HG03571 (cell line): ENCODE measurements at regions not wholly inside any gene's neighbourhood (a gene's known extent, or its start where the extent isn't known, plus 50 kb on each side); places are given as distances from the start of the nearest gene placed in this dataset.
"Not testable (repeated sequence)": the region's sequence is repeated elsewhere in the genome, so short reads cannot be mapped to it uniquely, and the experiment has no call there.

Experiments used
- ATAC-seq: cut with Tn5 transposase; IDR thresholded peaks from one replicate; pipeline ENCODE4 v1.9.1; 2021; ENCODE audit not compliant: unreplicated experiment

DNA sequence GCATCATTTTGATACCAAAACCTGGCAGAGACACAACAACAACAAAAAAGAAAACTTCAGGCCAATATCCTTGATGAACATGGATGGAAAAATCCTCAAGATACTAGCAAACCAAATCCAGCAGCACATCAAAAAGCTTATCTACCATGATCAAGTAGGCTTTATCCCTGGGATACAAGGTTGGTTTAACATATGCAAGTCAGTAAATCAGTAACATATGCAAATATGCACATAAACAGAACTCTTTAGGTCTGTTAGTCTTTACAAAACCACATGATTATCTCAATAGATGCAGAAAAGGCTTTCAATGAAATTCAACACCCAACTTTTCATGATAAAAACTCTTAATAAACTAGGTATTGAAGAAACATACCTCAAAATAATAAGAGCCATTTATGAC is 587.5 kb upstream of the CELF4 start:
- ATAC-seq, result not testable (repeated sequence)

DNA sequence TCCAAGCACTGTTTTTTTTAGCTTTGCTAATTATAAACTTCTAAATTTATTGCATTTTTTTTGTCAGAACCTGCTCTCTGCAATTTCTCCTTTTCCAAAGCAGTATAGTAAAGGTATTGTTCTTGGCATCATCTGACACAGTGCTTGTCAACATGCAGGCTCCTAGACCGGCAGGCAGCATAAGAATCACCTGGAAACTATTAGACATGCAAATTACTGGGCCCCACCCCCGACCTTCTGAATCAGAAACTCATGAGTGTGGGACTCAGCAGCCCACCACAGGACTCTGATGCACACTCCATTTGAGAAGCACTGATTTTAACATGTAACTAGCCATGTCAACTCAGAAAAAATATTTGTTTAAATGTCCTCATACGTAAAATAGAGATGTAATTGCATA is 551.1 kb upstream of the CELF4 start:
- no peak for ATAC-seq

DNA sequence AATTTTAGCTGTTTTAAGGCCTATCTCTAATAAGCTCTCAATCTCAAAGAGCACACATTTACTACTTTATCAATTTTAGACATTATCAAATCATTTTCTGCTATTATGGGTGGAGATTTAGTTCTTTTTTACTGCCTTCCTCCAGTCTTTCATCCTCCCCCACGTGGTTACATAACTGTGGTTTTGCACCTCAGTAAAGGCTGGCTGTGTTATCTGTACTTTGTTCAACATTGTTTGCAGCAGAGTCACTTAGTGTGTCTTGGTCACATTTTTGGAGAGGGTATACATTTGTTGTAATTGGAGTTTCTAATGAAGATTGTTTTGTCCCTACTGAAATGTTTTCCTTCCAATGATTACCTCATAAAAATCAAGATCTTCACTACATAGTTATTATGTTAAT is 549.6 kb upstream of the CELF4 start:
- no peak for ATAC-seq

DNA sequence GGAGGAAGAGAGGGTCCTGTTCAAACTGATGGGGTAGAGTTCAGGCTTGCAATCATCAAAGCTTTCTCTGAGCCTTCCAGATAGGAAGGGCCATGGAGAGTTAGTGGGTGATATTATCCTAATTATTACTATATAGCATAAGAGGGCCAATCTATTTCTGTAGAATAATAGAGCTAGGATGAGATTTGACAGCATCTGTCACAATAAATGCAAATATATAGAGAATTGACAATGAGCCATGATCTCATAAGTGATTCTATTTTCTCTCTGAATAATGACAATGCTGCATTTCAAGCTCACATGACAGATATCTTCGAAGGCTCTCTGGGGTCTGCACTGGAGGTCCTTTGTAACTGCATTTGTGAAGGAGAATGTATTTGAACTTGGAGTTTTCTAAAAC is 521.9 kb upstream of the CELF4 start:
- no peak for ATAC-seq

DNA sequence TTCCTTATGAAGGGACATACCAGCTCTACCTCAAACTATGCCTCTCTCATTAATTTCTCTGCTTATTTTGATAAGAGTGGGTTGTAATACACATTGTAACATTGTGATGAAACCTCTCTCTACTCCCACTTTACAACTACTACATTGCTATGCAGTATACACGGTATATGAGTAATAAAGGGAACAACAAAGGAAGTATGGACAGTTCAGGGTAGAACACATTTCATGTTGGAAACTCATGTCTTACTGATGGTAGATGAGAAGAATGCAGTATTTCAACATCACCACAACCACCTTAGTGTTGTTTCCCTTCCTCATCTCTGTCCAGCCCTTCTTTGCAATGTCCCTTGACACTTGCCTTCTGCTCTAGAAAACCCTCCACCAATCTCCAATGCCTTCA is 515.9 kb upstream of the CELF4 start:
- no peak for ATAC-seq

DNA sequence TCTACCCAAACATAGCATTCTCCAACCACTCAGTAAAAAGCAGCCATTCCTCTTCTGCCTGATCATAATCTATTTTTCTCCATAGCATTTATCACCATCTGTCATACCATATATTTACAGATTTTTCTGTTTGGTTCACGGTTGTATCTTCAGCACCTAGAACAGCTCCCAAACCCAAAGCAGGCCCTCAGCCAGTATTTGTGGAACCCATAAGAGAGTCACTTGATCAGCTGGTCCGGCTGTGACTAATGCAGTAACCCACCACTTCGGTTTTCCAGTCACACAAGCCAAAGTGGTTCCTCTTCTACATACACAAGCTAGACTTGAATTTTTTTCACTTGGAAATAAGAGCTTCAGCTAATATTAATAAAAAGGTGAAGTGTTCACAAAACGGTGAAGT is 511.6 kb upstream of the CELF4 start:
- ATAC-seq, result no peak

DNA sequence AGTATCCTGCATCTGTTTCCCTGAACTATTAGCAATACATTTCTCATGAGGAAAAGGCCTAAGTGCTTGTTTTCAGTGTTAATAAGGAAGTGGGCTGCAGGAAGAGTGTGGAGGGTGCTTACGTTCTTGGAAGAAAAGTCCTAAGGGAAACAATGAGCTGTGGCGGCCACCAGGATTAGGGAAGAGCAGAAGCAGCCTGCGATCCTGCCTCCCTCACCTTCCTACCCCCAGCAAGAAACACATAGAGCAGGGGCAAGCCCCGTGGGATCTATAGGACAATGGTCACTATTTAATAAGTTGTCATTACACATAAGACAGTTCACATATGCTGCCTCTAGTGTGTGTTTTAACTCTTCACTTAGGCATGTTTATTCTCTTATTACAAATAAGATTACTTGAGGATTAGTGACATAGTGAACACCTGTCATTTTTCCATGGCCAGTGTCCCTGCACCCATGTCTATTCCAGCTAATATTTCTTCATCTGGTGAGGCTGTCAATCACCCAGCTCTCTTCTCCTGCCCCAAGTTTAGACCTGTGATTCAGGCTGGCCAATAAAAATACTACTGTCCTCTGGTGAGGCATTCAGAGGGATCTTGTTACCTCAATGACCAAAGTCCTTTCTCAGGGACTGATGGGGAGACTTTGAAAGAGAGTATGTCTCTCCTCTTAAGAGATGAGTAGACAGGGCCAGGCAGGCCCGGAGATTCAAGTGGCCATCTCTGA is 510.9 kb upstream of the CELF4 start:
- no peak for ATAC-seq

DNA sequence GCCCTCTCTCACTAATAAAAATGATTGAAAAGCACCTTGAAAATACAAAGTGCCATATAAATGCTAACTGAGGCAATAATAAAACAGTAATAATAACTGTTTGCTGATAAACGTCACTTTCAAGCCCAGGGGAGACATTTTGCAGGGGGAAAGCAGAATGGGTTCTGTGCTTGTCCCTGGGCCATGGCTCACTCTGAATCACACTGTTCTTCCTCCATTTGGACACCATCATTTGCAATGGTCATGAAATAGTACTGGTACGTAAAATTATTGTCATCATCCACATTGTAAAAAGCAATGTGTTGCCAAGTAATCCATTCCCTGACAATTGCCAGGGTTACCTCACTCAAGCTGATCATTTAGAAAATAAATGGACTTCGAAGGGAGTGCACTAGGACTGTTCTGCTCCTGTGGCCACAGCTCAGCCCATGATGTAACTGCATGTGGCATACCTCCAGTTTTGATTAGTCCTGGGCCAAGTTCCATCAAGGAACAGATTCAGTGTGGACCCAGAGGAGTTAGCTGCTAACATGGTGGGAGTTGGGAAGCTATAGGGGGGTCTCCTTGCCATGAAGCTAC is 508.8 kb upstream of the CELF4 start:
- no peak for ATAC-seq

DNA sequence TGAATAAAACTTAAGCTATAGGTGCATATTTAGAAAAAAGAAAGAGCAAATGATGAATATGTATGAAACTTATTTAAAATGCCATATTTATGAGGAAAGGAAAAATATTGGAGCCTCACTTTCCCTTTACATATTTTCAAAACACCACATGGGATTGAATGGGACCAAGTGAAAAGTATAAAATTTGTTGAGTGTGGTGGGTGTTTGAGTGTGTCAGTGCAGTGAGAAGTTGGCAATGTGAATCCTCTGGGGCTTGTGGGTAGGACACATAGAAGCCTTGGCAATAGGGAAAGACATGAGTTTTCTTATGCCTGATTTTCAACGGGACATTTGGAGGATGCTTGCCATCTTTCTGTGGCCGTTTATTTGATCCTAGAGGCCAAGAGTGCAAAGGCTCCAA is 502.2 kb upstream of the CELF4 start:
- ATAC-seq, result no peak

DNA sequence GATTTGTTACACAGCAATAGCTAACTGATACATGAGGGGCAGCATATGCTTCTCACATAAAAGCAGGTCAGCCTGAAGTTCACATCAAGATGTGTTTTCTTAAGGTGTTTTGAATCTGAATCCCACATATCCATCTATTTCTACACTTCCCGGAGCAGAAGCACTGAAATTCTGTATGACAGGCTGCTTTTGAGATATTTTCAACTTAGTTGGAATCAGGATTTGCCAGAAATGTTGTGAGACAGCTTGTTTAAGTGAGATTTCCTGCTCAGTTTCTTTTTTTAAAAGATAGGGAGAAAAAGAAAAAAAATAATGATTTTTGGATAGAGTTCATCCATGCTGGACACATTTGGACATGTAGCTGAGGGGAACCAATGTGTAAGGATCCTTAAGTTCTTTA is 501.5 kb upstream of the CELF4 start:
- ATAC-seq, result no peak

DNA sequence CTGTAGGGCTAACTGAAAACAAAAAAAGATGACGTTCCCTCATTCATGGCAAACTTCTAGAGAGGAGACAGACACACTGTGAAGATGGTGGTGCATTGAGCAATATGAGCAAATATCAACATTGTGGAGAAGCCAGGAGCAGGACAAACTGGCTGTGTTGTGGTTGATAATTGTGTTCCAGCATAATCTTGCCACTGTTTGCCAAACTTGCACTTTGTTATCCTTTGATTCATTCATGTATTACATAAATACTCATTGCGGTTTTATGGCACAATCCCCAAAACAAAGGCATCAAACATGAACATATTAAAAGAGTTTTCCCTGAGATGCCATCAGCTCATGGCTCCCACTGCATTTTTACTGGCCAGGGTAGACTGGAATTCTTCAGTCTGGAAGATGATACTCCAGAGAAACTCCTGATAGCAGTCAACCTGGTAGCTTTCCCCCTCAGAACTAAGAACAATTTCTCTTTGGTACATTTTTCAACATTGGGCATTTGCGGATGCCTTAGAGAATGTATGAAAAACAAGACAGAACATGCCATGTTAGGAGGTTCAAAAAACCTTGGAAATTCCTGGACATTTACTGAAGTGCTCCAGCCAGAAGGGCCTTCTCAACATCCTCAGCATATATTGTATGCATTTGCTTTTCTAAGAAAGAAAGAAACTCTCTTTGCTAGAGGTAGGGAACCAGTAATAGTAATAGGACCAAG is 487.4 kb upstream of the CELF4 start:
- no peak for ATAC-seq

DNA sequence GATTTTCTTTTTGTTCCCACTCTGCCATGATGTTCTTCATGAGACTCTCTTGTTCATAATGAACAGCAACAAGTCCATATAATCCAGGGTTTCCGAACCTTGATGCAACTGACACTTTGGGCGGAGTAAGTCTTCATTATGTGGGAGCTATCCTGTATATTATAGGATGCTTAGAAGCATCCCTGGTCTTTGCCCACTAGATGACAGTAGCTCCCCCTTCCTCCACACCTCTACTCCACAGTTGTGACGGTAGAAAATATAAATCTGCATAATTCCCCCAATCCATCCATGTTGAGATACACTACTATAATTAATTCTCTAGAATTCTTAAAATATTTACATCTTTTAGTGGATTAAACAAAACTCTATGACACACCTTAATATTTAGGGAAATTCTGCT is 482.2 kb upstream of the CELF4 start:
- ATAC-seq, result no peak

DNA sequence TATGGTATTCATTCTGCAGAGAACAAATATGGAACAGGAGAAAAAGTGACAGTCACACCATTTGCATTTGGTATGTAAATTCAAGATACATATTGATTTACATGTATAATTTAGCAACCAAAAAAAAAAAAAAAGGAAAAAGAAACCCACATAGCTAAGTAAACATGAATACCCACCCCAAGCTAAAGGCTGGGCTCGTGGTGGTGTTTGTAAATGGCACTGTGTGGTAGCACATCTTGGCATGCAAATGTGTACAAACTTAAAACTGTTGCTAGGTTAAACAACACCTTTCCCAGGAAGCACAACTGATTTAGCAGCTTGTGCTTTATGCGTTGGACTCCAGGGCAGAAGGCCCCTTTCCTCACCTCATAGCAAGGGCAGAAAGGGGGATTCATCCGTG is 481.1 kb upstream of the CELF4 start:
- ATAC-seq, result no peak

DNA sequence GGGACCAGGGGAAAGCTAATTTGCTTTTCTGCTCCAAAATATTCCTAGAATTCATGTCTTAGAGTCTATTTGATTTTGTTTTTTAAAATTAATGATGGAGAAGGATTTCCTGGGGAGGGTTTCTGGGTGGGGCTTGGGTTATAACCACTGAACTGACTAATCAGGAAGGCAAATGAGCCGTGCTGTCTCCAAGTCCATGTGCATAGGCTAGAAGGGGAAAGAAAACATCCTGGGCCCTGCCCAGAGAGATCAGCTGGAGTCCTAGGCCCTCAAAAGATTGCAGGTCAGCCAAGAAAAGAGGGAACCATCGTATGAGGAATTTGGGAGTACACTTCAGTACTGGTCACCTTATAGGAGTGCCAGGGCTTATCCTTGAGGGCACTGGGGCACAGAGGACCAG is 480.2 kb upstream of the CELF4 start:
- no peak for ATAC-seq

DNA sequence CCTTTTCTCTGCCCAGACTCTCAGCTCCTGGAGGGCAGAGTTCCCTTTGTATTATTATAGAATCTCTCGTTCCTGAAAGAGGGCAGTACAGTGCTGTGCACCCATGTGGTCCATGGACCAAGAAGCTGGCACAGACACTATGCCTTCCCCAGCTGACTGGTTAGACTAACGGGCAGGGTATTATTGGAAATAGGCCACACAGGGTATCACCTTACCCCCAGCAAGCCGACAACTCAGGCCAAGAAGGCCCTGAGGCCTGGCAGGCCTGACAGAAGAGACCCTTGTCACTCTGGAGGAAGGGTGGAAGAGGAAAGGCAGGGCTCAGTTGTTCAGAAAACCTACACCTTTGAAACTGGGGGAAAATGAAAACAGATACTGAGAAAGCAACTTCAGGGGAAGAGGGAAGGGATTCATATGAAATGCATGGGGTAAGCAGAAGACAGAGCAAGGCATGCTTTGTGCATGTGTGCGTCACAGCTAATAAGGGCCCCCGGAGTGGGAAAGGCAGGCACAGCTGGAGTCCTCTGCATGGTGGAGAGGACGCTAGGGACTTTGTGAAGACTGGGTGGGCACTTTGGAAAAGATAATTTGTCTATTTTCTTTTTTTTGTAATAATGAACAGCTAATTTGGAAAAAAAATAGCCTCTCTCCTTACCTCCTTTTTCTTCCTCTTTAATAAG is 476.8 kb upstream of the CELF4 start:
- no peak for ATAC-seq

DNA sequence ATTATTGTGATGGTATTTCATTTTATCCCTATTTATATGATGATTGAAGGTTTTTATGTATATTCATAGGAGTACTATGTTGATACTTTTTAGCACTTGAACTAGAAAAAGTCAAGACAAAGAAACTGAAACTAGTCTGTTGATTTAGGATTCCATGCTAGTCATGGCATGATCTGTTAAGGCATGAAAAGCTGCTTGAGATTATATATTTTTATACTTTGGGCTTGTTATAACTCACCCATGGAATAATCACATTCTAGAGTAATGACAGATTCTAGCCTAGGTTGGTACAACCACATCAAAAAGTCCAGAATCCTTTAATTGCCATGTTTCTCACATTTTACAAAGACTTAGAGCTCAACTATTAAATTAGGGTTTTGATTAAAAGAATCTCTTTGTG is 472.6 kb upstream of the CELF4 start:
- no peak for ATAC-seq

DNA sequence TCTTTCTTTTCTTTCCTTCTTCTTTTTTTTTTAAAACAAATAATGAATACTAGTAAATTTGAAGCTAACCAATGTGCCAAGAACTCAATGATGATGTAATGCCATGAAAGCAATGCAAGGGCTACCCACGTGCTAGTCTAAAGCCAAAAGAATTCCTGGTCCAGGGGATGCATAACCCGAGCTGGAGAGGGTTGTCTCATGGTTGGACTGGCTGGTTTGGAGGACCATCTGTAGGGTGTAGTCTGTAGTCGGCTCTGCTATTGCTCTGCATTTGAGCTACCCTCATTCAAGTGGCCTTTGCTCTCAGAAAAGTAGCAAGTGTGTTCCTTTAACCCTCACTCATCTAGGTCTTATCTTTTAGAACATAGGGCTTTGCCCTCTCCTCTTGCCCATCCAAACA is 469.6 kb upstream of the CELF4 start:
- no peak for ATAC-seq

DNA sequence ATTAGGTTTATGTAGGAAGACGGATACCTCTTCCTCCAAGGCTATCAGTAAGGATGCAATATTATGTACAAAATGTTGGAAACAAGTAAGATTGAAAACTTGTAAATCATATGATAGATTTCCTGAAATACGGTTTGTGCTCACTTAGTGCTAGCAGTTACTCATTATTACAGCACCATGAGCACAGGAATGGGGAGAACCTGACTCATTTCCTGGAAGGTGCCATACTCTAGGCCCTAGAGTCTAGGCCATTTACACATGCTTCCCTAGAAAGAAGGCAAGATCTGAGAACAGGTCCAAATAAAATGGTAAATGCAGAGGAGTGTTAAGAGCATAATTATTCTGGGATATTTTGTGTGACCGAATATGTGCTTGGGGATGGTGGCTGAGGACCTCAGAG is 467.7 kb upstream of the CELF4 start:
- no peak for ATAC-seq

DNA sequence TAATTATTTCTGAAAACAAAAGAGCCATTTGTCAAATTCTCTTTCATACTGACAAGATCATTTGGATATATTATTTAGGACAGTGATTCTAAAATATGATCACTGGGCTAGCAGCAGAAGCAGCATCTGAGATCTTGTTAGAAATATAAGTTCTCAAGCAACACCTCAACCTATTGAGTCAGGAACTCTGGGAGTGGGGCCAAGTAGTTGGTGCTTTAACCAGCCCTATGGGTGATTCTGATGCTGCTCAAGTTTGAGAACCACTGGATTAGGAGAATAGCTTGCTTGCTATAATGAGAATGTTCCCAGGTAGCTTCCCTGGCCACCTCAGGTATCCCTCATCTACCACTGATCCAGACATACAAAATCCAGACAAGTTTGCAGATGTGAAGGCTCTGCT is 466.9 kb upstream of the CELF4 start:
- no peak for ATAC-seq

DNA sequence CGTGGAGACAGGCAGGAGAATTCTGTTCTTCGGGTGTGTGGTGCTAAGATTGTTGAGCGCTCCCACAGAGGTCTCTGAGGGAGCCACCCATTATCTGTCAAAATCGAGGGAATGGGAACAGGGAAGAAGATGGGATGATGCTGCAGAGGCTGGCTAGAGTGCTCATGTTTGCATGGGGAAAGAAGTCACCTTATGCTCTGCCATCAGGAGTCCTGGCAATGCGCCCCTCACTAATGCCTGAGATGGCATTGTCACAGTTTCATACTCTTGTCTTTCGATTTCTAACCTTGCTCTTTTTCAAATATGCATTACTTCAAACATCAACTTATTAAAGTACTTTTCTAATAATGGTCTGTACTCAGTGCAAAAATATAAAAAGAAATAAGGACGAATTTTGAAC is 463.3 kb upstream of the CELF4 start:
- no peak for ATAC-seq

DNA sequence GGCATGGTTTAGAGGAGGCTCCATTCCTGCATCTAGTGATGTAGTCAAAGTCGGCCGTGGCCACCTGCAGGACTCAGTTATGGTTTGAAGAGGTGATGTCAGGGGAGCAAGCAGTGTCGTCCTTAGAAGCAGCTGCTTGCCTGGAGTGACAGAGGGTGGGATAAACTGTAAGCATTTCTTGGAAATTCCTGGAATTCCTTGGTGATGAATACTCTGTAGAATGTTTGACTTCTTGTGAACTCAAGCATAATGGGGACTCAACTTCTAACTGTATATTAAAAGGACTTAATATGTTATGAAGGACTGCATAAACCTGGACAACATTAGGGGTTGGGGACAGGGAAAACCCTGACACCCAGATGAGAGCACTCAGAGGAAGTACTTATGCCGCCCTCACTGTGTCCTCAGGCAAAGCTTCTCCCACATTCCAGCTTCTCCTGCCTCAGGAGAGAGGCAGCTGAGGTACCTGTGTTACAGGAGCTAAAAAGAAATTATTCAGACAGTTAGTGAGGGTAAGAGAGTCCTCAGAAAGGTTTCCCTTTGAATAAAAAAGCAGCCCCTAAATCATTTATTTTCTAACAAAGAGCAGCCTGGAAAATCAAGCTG is 459.9 kb upstream of the CELF4 start:
- no peak for ATAC-seq

DNA sequence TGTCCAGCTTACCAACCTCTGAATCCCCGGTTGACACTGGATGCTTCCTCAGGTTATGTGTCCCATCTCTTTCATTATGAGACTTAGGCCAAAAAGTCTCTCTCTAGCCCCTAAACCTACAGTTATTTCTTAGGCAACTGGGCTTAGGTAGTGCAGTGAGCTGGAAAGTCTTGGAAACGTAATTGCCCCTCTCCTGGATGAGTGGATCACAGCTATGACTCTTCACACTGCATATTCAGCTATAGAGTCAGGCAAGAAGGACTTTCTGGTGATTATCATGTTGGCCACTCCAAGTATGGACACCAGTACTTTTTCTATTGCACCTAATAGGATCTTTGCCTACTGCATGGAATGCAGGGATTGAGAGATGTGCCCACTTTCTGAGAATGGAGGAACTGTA is 458.3 kb upstream of the CELF4 start:
- no peak for ATAC-seq
